ENCODE measurements at regions not wholly inside any gene's neighbourhood (a gene's known extent, or its start where the extent isn't known, plus 50 kb on each side); places are given as distances from the start of the nearest gene placed in this dataset.

DNA sequence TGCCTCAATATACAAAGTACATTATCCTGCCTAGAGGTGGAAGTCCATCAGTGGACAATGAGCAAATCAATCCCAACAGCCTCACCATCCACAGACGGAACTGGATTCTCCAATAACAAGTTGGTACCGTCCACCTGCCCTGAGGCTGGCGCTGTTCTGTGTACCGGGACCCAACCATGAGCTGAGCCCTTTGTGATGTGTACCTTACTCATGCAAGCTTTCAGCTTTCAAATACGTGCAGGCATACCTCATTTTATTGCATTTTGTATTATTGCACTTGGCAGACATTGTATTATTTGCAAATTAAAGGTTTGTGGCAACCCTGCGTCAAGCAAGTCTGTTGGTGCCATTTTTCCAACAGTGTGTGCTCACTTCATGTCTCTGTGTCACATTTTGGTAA lies 476.0 kb upstream of the MKI67 start:
- no peak for DNase-seq (ENCODE audit: low read depth in 3 of 3, low spot score in 2 of 3)

DNA sequence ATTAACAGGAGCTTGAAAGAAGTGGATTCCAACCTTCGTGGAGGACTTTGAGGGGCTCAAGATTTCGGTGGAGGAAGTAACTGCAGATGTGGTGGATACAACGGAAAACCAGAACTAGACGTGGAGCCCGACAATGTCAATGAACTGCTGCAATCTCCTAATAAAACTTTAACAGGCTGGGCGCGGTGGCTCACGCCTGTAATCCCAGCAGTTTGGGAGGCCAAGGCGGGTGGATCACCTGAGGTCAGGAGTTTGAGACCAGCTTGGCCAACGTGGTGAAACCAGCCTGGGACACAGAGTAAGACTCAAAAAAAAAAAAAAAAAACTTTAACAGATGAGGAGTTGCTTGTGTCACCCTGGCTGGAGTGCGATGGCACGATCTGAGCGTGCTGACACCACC lies 477.8 kb upstream of the MKI67 start:
- DNase-seq (ENCODE audit: low read depth in 3 of 3, low spot score in 2 of 3): no peak

DNA sequence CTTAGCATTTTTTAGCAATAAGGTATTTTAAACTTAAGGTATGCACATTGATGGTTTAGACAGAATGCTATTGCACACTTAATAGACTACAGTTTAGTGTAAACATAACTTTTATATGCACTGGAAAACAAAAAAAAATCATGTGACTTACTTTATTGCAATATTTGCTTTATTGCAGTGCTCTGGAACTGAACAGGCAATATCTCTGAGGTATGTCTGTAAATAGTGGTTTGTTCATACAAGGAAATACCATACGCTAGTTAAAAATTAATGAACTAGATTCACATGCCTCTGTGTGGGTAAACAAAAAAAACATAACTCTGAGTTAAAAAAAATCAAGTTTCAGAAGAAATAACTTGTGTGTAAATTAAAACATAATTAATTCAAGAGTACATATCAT lies 479.0 kb upstream of the MKI67 start:
- no peak for DNase-seq (ENCODE audit: low read depth in 3 of 3, low spot score in 2 of 3)

DNA sequence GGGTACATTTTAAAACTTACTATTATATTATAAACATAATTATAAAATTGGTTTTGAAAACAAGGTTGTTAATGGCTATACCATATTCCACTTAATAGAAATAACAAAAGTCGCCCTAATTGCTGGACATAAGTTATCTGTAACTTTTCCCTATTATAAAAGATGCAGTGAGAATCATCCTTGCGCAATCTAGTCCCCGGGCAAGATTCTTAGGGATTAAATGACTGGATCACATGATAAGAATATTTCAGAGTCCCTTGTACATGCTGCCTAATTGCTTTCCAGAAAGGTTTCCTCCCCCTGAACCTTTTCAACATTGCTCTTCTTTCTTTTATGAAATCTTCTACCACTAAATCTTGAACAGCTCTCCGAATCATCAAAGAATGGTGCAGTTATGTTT lies 479.8 kb upstream of the MKI67 start:
- no peak for DNase-seq (ENCODE audit: low read depth in 3 of 3, low spot score in 2 of 3)

DNA sequence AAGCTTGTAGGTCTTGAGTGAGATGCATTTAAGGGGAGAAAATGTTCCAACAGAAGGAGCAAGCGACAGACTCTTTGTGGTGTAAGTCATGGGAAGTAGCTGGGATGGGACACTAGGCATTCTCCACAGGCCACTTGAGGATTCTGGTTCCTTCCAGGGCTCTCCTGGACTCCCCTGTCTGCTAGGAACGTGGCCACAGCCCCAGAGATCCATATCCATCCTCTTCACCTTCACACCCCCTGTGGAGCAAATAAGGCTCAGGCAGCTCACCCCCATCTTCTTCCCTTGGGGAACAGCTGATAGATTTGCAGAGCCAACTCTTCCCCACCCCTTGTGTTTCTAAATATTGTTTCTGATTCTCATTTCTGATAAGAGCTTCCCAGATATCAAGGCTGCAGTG lies 482.6 kb upstream of the MKI67 start:
- no peak for DNase-seq (ENCODE audit: low read depth in 3 of 3, low spot score in 2 of 3)

DNA sequence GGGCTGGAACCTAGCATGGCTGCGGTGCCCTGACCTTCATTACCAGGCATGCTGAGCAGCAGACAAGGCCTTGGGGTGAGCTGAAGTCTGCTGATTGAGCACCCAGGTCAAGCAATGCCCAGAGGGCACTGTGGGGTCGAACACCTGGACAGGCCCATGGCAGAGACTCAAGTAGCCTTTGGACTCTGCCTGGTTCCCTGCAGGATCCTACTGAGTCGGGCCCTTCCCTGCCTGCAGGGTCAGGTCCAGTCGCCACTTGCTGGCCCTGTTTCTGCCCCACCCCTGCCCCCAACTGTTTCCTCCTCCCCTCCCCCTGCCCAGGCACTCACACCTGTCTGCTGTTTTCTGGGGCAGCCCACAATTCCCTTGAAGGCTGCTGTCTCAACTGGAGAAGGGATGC lies 483.2 kb upstream of the MKI67 start:
- DNase-seq (ENCODE audit: low read depth in 3 of 3, low spot score in 2 of 3): no peak

DNA sequence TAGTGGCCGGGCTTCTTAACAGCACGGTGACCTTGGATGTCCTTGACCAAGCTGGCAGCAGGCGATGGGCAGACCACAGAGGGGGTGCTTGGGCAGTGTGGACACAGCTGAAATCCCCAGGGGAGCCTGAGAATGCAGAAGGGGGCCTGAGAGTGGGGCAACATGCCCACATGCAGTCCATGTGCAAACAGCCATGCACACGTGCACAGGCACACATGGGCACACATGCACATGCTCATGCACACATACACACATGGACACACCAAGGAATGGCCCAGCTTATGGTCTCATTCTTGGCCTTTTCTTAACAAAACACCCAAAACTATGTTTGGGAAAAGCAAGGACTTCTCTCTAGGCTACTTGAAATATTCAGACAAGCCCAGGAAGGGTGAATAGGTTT lies 483.9 kb upstream of the MKI67 start:
- no peak for DNase-seq (ENCODE audit: low read depth in 3 of 3, low spot score in 2 of 3)

DNA sequence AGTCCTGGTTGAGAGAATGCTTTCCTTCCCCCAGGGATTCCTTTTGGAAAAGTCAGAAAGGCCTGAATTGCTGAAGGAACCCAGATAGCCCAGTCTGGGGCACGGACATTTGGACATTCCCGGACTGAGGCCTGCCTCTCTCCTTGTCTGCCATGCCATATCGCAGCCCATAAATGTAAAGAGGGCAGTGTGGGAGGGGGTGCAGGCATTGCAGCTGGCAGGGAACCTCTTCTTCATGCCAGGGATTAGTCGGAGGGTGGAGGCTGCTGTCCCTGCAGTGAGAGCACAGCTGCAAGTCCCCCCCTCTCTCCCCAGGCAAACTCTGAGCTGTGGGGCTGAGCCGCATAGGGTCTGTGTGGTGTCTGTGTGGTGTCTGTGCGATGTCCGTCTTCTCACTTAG lies 486.0 kb upstream of the MKI67 start:
- no peak for DNase-seq (ENCODE audit: low read depth in 3 of 3, low spot score in 2 of 3)

DNA sequence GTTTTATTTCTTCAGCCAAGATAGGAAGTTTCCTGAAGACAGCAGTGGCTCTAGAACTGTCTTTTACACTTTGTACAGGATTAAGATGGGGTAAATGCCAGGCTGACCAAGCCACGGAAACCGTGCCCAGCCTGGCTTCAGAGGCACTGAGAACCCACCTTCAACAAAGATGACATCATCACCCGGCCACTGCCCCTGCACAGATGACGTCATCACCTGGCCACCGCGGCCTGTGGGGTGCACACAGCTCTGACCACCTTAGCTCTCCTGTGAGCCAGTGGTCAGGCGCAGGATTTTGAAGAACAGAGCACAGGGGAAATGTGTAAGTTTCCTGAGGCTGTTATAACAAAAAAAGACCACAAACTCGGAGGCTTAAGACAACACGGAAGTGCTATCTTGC lies 486.4 kb upstream of the MKI67 start:
- DNase-seq (ENCODE audit: low read depth in 3 of 3, low spot score in 2 of 3): no peak

DNA sequence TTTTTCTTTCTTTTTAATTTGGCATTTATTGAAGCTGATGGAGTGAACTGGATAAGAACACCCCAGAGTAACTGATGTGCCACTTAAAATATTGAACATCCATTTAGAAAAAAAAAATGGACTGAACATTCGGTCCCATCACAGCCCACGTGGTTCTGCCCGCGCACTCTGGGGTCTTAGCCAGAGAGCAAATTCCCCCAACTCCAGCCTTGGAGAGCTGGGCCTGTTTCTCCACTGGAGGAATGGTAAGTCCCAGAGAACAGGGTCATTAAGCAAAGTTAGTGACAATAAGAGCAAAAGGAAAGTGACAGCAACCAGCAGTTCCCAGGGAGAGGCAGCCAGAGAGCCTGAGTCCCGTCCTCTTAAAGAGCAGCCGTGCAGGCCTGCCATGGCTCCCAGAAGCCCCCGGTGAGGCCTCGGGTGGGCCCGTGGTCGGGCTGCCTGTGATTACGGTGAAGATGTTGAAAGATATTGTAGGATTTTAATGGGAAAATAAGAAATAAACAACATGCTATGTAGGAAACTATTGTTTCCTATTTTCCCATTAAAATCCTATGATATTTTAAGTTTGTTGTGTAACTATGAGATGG lies 487.9 kb upstream of the MKI67 start:
- DNase-seq (ENCODE audit: low read depth in 3 of 3, low spot score in 2 of 3): no peak

DNA sequence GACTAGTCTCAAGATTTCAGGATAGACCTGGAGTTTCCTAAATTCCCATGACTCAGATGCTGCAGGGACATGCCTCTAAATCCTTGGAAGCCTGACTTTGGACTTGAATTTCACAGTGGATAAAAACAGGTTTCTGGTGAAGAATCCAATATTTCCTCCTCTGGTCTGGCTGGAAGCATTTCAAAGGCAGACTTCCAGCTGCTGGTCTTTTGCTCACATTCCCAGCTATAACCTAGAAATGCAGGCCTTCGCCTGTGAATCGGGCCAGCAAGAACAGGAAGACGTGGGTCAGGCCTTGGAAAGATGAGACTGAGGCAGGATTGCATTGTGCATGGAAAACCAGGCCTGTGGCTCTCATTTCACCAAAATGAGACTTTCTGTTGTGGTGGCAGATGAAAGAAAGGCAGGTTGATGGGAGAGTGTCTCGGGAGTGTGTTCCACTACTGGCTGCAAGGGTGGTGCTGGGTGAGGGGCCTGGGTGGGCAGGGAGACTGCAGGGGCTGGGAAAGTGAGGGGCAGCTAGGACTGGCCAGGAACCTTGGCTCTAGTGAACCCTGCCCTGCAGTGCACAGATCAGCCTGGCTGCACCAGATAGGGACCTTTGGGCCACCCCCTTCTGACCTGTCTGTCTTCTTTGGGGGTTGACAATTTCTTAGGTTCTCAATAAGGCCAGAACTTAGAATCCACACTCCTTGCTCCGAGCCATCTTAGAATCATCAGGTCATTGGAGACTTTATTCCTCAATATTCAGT lies 488.8 kb upstream of the MKI67 start:
- no peak for DNase-seq (ENCODE audit: low read depth in 3 of 3, low spot score in 2 of 3)

DNA sequence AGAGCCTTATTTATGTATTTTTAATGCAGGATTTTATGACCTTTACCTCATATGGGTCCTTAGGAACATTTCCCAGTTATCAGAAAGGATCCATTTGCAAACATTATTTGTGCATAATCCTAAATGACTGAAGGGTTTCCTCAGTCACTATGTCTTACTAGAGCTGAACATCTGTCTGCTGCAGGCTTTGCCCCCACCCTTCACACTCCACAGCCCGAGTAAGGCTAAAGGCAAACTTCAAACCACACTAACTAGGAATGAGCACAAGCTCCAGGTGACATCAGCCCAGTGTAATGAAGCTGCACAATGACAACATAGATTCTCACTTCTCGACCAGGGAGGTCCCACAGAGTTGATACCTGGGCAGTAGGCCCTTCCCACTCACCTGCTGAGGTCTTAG lies 491.3 kb upstream of the MKI67 start:
- DNase-seq (ENCODE audit: low read depth in 3 of 3, low spot score in 2 of 3): no peak

DNA sequence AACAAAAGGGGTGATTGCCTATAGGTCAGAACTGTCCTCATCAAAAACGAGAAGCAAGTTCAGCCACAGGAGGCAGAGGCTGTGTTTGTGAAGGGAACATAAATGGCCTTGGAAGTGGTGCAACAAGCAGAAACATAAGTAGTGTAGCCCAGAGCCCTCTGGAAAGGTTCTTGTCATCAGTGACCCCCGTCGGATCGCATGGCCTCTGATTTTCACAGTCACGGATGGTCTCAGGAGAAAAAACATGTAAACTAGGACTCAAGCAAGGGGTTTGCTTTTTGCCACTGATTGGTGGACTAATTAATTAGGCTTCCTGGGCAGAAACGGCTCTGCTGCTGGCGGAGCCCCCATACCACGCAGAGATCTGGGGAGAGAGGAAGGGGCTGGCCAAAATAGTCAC lies 496.5 kb upstream of the MKI67 start:
- DNase-seq (ENCODE audit: low read depth in 3 of 3, low spot score in 2 of 3): no peak

DNA sequence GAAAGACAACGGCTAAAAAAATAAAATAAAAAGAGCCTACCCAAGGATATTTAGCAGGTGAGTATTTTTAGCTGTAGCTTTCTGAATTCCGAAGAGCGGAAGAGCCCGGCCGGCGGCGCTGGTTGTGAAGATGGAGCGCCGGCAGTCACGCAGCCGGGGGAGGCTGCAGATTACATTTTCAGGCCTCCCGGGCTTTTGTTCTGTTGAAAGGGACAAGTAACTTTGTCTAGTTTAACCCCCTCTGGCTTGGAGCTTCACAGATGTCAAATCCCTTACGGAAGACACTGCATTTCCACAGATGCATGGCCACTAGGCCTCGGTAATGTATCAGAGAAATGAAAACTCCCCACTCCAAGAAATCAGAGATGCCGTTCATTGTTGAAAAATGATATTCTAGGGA lies 497.6 kb upstream of the MKI67 start:
- no peak for DNase-seq (ENCODE audit: low read depth in 3 of 3, low spot score in 2 of 3)

DNA sequence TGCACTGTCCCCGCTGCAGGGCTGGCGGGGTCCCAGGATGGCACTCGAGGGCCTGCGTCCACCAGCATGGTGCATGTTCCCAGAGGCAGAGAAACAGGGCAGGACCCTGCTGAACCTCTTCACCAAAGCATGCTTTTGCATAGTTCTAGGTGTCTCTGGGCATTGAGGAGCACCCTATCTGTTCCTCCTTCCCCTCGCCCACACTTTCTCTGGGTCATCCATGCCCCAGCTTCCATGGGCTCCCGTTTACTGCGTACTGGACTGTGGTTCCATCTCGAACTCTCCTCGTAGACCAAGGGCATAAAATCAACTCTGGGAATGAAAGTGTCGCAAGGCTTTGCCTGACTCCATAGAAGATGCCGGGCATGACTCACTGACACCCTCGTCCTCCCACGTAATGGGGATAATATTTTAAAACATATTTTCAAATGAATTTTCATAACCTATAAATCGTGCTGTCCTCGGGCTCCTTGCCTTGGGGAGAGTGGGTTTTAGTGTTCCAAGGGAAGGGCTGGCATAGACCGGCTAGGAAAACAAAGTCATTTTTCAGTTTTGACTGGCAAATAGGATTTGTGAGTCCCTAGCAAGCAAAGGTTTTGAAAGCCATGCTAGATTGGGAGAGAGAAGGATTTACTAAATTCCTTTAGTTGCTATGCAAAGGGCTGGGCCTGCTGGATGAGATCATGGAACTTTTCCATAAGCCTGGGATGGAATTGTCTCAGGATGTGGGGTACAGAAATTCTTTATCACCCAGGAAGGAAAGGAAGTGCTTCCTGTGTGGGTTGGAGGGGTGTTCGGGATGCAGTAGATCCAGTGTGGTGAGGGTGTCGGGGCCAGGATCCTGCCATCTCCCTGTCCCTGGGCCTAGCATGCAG lies 498.7 kb upstream of the MKI67 start:
- DNase-seq (ENCODE audit: low read depth in 3 of 3, low spot score in 2 of 3): no peak

DNA sequence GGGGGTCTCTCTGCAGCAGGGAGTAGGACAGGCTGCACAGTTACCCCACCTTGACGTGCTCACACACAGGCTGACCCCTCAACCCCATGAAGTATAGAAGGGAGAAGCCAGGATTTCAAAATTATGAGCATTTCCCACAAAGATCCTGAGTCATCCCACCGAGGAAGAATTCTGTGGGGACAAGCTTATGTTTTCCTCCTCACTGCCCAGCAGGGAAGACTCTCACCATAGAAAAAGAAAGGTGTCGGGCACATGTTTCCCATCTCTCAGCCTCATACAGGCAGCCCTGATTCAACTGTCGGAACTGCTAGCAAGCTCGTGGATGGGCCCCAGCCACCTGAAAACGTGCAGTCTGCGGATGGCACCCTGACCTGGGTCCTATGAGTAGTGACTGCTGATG lies 499.7 kb upstream of the MKI67 start:
- no peak for DNase-seq (ENCODE audit: low read depth in 3 of 3, low spot score in 2 of 3)

DNA sequence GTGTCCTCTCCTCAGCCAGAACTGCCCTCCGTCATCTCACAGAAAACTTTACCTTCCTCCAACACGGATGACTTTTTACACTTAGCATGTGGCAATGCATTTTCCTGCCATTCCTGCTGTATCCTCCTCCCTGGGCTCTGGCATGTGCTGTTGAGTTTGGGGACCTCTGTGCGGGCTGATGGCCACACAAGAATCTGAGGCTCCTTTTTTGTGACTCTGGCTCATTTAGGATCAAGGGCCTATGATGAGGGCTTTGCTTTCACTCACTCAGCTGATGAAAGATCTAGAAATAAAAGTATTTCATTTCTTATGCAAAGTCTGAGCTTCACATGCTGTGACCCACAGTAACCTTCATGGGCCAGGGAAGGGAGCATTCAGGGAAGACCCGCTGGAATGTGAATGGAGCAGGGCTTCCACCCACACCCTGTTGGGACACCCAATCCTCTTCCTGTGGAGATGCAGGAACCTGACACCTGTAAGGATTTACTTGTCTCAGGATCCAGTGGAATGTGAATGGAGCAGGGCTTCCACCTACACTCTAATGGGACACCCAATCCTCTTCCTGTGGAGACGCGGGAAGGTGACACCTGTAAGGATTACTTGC lies 500.3 kb upstream of the MKI67 start:
- DNase-seq (ENCODE audit: low read depth in 3 of 3, low spot score in 2 of 3): no peak

DNA sequence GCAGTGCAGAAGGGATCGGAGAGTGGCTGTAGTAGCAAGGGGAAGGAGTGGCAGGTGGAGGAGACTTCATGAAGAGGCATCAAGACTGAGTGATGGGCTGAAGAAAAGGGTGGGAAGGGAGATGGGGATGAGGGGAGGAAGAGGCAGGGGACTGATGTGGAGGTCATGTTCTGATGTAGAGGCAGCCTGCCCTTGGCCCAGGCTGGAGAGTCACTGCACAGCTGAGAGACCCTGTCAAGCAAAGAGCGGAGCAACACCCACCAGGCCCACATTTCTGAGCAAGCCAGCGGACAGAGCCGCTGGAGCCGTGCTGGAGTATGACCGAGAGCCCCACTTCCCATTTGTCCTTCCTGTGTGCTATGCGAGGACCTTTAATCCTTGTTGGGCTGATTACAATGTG lies 501.6 kb upstream of the MKI67 start:
- no peak for DNase-seq (ENCODE audit: low read depth in 3 of 3, low spot score in 2 of 3)

DNA sequence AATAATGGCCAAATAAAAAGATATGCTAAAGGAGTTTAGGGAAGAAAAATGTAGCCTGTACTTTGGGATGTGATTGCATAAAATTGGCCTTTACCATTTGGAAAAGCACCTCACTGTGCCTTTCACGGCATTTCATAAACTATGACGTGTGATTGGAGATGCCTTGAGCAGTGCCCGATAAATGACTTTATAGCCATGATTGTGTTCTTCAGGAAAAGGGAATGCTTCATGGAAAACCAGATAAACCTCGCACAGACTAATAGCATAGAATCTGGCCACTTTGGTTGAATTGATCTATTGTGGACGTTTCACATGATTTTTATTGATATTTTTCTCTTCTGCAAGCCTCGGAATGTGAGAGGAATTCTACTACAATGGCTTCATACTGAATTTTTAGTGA lies 502.0 kb upstream of the MKI67 start:
- no peak for DNase-seq (ENCODE audit: low read depth in 3 of 3, low spot score in 2 of 3)

DNA sequence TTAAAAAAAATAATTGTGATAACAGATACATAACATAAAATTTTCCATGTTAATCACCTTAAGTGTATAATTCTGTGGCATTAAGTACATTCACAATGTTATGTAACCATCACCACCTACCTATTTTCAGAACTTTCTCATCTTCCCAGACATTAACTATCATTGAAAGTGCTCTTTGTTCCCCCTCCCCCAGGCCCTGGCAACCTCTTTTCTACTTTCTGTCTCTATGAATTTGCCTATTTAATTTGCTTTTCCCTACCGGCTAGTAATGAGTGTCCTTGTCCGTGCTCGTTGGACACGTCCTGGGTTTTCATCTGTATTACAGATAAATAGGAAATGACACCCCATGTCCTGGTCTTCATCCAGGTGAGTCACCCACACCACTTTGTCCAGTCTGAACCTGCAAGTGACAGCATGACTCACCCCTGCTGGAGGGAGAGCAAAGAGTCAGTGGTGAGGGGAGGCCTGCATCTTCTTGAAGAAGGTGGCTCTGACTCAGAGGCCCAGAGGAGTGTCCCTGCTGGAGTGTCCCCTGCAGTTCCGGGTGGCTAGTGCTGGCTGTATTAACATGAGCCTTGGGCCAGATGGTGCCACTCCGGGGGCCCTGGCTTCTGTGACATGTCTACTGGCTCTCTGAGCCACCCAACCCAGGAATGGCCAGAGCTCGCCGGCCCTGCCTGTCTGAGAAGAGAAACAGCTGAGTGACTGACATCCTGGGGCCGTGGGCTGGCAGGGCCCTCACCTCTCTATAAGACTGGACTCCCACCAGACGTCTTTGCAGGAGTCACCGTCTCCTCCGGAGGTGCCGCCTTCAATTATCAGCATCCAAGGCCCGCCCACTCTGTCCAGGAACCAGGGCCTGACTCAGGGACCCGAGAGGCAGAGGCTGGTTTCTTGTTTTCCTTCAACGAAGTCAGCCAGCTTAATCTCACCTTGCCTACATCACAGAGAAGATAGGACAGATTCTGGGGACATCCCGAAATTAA lies 503.2 kb upstream of the MKI67 start:
- no peak for DNase-seq (ENCODE audit: low read depth in 3 of 3, low spot score in 2 of 3)

Measured in right renal cortex interstitium (tissue), 3 donors.